ENCODE measurements at regions not wholly inside any gene's neighbourhood (a gene's known extent, or its start where the extent isn't known, plus 50 kb on each side); places are given as distances from the start of the nearest gene placed in this dataset.

DNA sequence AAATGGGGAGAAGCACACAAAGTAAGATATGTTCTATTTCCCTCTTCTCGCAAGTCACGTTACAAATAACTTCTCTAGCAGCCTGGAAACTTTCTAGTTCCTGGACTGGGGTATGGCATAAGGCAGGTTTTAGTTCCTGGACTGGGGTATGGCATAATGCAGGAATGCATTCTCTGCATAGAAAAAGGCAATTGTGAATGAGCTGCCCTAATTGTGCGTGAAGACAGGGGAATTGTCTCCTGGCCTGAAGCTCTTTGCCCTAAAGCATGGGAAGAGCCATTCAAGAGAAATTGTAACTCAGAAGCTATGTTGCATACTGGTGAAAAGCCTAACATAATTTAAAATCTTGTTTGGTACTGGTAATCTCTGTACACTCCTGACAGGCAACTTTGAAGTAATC is 54.3 kb upstream of the CBLB start:
- DNase-seq (ENCODE audit: insufficient read length, low spot score): no peak
- TF ChIP-seq POLR2A (IDR thresholded peaks at IDR 0.05; ENCODE audit: low read depth, low read length): no peak
- FAIRE-seq: no peak

DNA sequence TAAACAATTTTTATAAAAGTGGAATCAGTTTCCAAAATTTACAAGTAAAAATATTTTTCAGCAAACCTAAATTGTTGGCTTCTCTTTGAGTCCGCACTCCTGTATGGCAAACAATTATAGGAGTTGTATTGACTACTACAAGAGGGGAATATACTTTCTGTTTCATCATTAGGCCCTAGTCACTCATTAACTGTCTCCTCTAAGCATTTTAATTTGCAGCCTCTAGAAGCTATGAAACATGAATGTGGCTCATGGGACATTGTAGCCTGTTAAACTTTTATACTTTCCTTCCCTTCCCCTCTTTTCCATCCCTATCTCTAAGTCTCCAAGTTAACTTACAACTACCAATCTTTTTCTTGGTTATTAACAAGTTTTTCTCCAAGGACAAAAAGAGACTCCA is 58.9 kb upstream of the CBLB start:
- TF ChIP-seq POLR2A (IDR thresholded peaks at IDR 0.05; ENCODE audit: low read depth, low read length): no peak
- no peak for DNase-seq (ENCODE audit: insufficient read length, low spot score)
- FAIRE-seq: no peak

GRCh38 chr3:105930733-105931132 is 61.9 kb upstream of the CBLB start:
- no peak for TF ChIP-seq POLR2A (IDR thresholded peaks at IDR 0.05; ENCODE audit: low read depth, low read length)
- FAIRE-seq (no peak), DNase-seq (ENCODE audit: insufficient read length, low spot score) (no peak)

- no peak for TF ChIP-seq POLR2A (IDR thresholded peaks at IDR 0.05; ENCODE audit: low read depth, low read length)
- DNase-seq (ENCODE audit: insufficient read length, low spot score) (no peak), FAIRE-seq (peak; percentile 23)
Measured at GRCh38 chr3:105931500-105931899, 62.7 kb upstream of the CBLB start.

- FAIRE-seq (no peak), DNase-seq (ENCODE audit: insufficient read length, low spot score) (no peak)
- TF ChIP-seq POLR2A (IDR thresholded peaks at IDR 0.05; ENCODE audit: low read depth, low read length): no peak
Measured at GRCh38 chr3:105933871-105934270, 65.1 kb upstream of the CBLB start.

GRCh38 chr3:105938101-105938500 is 69.3 kb upstream of the CBLB start:
- FAIRE-seq (peak; percentile 83), DNase-seq (ENCODE audit: insufficient read length, low spot score) (peak; percentile 1)
- TF ChIP-seq POLR2A (IDR thresholded peaks at IDR 0.05; ENCODE audit: low read depth, low read length): no peak

GRCh38 chr3:105938806-105939205 is 70.0 kb upstream of the CBLB start:
- TF ChIP-seq POLR2A (IDR thresholded peaks at IDR 0.05; ENCODE audit: low read depth, low read length): no peak
- FAIRE-seq (no peak), DNase-seq (ENCODE audit: insufficient read length, low spot score) (no peak)

- no peak for TF ChIP-seq POLR2A (IDR thresholded peaks at IDR 0.05; ENCODE audit: low read depth, low read length)
- FAIRE-seq (no peak), DNase-seq (ENCODE audit: insufficient read length, low spot score) (peak; percentile 5)
Measured at GRCh38 chr3:105944276-105944675, 75.5 kb upstream of the CBLB start.

- FAIRE-seq (peak; percentile 98), DNase-seq (ENCODE audit: insufficient read length, low spot score) (peak; percentile 15)
- TF ChIP-seq POLR2A (IDR thresholded peaks at IDR 0.05; ENCODE audit: low read depth, low read length): no peak
Measured at GRCh38 chr3:105944721-105945120, 75.9 kb upstream of the CBLB start.

GRCh38 chr3:105948101-105948500 is 79.3 kb upstream of the CBLB start:
- TF ChIP-seq POLR2A (IDR thresholded peaks at IDR 0.05; ENCODE audit: low read depth, low read length): no peak
- DNase-seq (ENCODE audit: insufficient read length, low spot score): no peak
- FAIRE-seq: no peak

DNA sequence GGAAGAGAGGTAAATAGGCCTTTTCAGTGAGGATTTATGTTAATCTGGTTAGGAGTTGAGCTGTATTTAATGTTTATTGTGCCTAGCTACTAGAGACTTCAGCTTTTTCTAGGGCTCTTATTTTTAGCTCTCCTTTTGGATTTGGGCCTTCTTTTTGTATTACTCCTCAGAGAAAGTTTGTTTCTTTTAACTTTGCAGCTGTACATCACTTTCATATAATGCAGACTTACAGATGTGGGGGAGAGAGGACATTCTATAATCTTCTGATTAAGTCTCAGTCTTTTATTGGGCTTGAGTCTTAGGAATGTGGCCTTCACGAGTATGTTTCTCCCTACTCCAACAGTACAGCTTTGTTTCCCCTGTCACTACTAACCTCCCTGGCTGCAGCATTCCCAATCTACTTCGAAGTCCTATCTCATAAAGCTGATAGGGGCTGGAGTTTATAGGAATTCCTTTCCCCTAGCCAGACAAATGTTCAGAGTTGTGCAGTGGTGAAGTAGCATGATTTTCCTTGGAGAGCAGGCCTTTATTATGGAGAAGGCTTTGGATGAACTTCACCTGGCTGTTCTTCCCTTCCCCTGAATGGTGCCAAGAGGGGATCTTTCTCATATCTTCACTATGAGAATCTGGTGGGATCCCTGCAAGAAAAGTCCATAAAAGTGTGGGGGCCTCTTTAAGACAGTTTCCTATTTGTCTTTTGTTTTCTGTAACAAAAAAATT is 82.2 kb upstream of the CBLB start:
- no peak for TF ChIP-seq POLR2A (IDR thresholded peaks at IDR 0.05; ENCODE audit: low read depth, low read length)
- FAIRE-seq (no peak), DNase-seq (ENCODE audit: insufficient read length, low spot score) (no peak)

DNA sequence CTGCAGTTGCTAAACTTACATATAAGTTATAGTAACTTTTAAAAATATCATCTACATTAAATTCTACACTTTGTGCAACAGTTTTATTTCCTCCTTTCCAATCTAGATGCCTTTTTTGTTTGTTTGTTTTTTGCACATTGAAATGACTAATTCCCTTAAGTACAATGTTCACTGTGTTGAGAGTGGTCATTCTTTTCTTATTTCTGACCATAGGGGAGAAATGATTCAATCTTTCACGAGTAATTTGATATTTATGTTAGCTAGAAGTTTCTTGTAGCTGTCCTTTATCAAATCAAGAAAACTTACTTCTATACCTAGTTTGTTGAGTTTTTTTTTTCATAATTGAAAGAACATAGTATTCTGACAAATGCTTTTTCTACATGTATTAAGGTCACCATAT is 85.0 kb upstream of the CBLB start:
- TF ChIP-seq POLR2A (IDR thresholded peaks at IDR 0.05; ENCODE audit: low read depth, low read length): no peak
- DNase-seq (ENCODE audit: insufficient read length, low spot score): no peak
- FAIRE-seq: no peak

- FAIRE-seq (no peak), DNase-seq (ENCODE audit: insufficient read length, low spot score) (no peak)
- no peak for TF ChIP-seq POLR2A (IDR thresholded peaks at IDR 0.05; ENCODE audit: low read depth, low read length)
Measured at GRCh38 chr3:105956306-105956705, 87.5 kb upstream of the CBLB start.

DNA sequence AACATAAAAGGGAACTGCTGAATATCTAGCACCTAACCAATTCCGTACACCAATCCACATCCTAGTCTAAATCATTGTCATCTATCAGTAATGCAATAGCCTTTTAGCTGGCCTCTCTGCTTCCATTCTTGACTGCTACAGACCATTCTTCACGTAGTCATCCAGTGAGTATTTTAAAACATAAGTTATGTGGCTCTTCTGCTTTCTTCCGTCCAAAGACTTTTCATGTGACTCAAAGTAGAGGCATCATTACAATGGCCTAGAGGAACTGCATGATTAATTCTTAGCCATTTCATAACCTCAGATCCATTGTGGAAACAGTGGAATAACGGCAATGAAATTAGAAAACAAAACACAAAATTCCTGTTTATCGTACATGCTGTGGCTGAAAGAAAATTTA is 88.9 kb upstream of the CBLB start:
- FAIRE-seq (no peak), DNase-seq (ENCODE audit: insufficient read length, low spot score) (no peak)
- TF ChIP-seq POLR2A (IDR thresholded peaks at IDR 0.05; ENCODE audit: low read depth, low read length): no peak

- TF ChIP-seq POLR2A (IDR thresholded peaks at IDR 0.05; ENCODE audit: low read depth, low read length): no peak
- no peak for FAIRE-seq
- no peak for DNase-seq (ENCODE audit: insufficient read length, low spot score)
Measured at GRCh38 chr3:105958237-105959000, 89.6 kb upstream of the CBLB start.
